ENCODE measurements at regions not wholly inside any gene's neighbourhood (a gene's known extent, or its start where the extent isn't known, plus 50 kb on each side); places are given as distances from the start of the nearest gene placed in this dataset.
"Not testable (repeated sequence)": the region's sequence is repeated elsewhere in the genome, so short reads cannot be mapped to it uniquely, and the experiment has no call there.

DNA sequence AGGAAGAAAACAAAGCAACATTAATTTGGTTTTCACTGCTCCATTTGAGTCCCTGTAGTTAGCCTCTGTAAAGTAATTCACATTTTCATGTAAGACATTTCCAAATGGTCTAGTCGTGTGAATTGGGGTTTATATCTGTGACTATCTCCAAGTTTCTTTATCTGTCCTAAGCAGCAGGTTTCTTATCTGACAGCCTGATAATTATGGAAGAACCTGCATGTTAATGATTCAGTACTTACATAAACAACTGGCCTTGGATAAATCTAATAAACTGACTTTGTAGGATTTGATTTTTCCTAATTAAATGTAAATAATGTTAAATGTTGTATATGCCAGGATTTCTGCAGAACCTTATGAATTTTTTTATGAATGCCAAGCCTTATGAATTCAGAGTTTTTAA, 964.9 kb downstream of the NR2F1-AS1 start:
- ChIA-PET CTCF (no interaction called here), POLR2A (no interaction called here)
- no peak overlapping the region for H3K4me3 ChIP-seq (ENCODE audit: low read depth, low read length)
- DNase-seq (ENCODE audit: low read depth, low spot score) = no peak
- TF ChIP-seq, protein P1, sequence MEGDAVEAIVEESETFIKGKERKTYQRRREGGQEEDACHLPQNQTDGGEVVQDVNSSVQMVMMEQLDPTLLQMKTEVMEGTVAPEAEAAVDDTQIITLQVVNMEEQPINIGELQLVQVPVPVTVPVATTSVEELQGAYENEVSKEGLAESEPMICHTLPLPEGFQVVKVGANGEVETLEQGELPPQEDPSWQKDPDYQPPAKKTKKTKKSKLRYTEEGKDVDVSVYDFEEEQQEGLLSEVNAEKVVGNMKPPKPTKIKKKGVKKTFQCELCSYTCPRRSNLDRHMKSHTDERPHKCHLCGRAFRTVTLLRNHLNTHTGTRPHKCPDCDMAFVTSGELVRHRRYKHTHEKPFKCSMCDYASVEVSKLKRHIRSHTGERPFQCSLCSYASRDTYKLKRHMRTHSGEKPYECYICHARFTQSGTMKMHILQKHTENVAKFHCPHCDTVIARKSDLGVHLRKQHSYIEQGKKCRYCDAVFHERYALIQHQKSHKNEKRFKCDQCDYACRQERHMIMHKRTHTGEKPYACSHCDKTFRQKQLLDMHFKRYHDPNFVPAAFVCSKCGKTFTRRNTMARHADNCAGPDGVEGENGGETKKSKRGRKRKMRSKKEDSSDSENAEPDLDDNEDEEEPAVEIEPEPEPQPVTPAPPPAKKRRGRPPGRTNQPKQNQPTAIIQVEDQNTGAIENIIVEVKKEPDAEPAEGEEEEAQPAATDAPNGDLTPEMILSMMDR (IDR thresholded peaks at IDR 0.05; ENCODE audit: insufficient read depth, low read length, missing control alignments) = no peak

- CTCF ChIA-PET = no interaction called here
- no peak for DNase-seq (ENCODE audit: low read depth, low spot score)
- POLR2A ChIA-PET = no interaction called here
- no peak overlapping the region for H3K4me3 ChIP-seq (ENCODE audit: low read depth, low read length)
- TF ChIP-seq, protein P1 (IDR thresholded peaks at IDR 0.05; ENCODE audit: insufficient read depth, low read length, missing control alignments) = no peak
Measured at GRCh38 chr5:92613546-92613945, 967.5 kb downstream of the NR2F1-AS1 start.

DNA sequence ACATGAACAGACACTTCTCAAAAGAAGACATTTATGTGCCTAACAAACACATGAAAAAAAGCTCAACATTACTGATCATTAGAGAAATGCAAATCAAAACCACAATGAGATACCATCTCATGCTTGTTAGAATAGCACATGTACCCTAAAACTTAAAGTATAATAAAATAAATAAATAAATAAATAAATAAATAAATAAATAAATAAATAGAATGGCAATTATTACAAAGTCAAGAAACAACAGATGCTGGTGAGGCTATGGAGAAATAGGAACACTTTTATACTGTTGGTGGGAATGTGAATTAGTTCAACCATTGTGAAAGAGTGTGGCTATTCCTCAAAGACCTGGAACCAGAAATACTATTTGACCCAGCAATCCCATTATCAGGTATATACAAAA, 970.6 kb downstream of the NR2F1-AS1 start:
- H3K4me3 ChIP-seq (ENCODE audit: low read depth, low read length); DNase-seq (ENCODE audit: low read depth, low spot score); CTCF ChIA-PET; POLR2A ChIA-PET: not testable (repeated sequence)

- ChIA-PET POLR2A (no interaction called here), CTCF (no interaction called here)
- DNase-seq (ENCODE audit: low read depth, low spot score) = no peak
- TF ChIP-seq, protein P1 (IDR thresholded peaks at IDR 0.05; ENCODE audit: insufficient read depth, low read length, missing control alignments) = no peak
- H3K4me3 ChIP-seq (ENCODE audit: low read depth, low read length) = no peak overlapping the region
Measured at GRCh38 chr5:92605591-92605990, 975.4 kb downstream of the NR2F1-AS1 start.

- TF ChIP-seq, protein P1 (IDR thresholded peaks at IDR 0.05; ENCODE audit: insufficient read depth, low read length, missing control alignments) = no peak
Measured at GRCh38 chr5:92599217-92599810, 981.7 kb downstream of the NR2F1-AS1 start.

DNA sequence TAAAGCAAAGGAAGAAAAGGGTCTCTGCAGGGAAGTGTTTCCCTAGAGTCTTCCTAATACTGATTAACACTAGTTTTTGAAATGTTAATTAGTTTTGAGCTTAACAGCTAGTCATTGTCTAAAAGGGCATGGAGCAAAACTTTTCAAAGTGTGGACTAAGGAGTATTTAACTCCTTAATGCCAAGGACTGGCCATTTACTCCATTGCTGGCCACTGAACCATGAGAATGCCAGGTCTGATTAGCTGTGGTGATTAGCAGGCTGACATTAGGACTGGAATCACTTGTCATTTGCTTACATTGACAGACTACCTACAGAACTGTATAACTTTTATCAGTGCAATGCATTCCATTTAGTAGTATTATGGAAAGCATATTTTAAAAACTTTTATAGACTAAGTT, 987.0 kb downstream of the NR2F1-AS1 start:
- CTCF ChIA-PET = no interaction called here
- POLR2A ChIA-PET = no interaction called here
- TF ChIP-seq, protein P1 (IDR thresholded peaks at IDR 0.05; ENCODE audit: insufficient read depth, low read length, missing control alignments) = no peak
- no peak for DNase-seq (ENCODE audit: low read depth, low spot score)
- no peak overlapping the region for H3K4me3 ChIP-seq (ENCODE audit: low read depth, low read length)

More at GRCh38 chr5:92599217-92599810, 981.7 kb downstream of the NR2F1-AS1 start:
- CTCF ChIA-PET = no interaction called here
- DNase-seq (ENCODE audit: low read depth, low spot score) = no peak
- no peak overlapping the region for H3K4me3 ChIP-seq (ENCODE audit: low read depth, low read length)
- POLR2A ChIA-PET = no interaction called here

DNA sequence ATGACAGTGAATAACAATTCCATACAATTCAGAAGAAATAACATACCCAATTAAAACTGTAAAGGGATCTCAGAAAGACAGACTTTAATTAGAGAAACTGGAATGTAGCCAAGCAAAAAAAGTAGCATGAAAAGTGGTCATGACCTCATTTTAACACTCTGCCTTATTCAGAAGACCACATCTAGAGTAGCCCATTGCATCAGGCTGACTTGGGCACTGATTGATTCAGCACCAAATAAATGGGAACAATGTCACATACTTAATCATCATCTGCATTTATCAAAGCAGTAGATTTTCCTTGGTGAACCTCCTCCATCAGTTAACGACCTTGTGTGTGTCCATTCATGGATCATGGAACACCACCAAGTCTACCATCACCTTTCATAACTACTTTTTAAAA, 992.1 kb downstream of the NR2F1-AS1 start:
- H3K4me3 ChIP-seq (ENCODE audit: low read depth, low read length) = no peak overlapping the region
- ChIA-PET CTCF (no interaction called here), POLR2A (no interaction called here)
- TF ChIP-seq, protein P1 (IDR thresholded peaks at IDR 0.05; ENCODE audit: insufficient read depth, low read length, missing control alignments) = no peak
- DNase-seq (ENCODE audit: low read depth, low spot score) = no peak

Measured in AG04449 (cell line).